ENCODE measurements at regions not wholly inside any gene's neighbourhood (a gene's known extent, or its start where the extent isn't known, plus 50 kb on each side); places are given as distances from the start of the nearest gene placed in this dataset.

GRCh38 chr17:70699408-70699807 lies 530.1 kb downstream of the KCNJ2 start:
- TF ChIP-seq EZH2 (IDR thresholded peaks at IDR 0.05; ENCODE audit: borderline replicate concordance, insufficient read depth, low read depth, low read length, poor library complexity, severe bottlenecking): no peak
- TF ChIP-seq CTCF (IDR thresholded peaks at IDR 0.05): no peak

Data from B cell (primary cell).